ENCODE measurements at regions not wholly inside any gene's neighbourhood (a gene's known extent, or its start where the extent isn't known, plus 50 kb on each side); places are given as distances from the start of the nearest gene placed in this dataset.

GRCh38 chr4:188511431-188511830 is 372.2 kb downstream of the TRIML1 start:
- Histone ChIP-seq H3K4me1 (ENCODE audit: control insufficient read depth in 1 of 2, insufficient read depth in 2 of 2, low read length in 2 of 2) (no peaks in the 10 kb centered on the region), H3K9me3 (ENCODE audit: control insufficient read depth in 1 of 2, insufficient read depth in 1 of 2, low read depth in 1 of 2, low read length in 2 of 2) (no peaks in the 10 kb centered on the region), H3K79me2 (ENCODE audit: insufficient read depth, low read length) (no peaks in the 10 kb centered on the region), H3K4me3 (replicated peaks in 1 of 2; ENCODE audit: low read depth in 1 of 2, low read length in 2 of 2) (no peak overlapping the region), H3K27ac (ENCODE audit: low read depth, low read length) (no peak overlapping the region), H3K36me3 (ENCODE audit: control insufficient read depth in 1 of 2, insufficient read depth in 2 of 2, low read length in 2 of 2) (no peaks in the 10 kb centered on the region), H2AFZ (ENCODE audit: low read depth, low read length, poor library complexity, severe bottlenecking) (no peak overlapping the region), H3K4me2 (ENCODE audit: low read length) (no peak overlapping the region), H3K9ac (ENCODE audit: low read length) (no peak overlapping the region), H3K27me3 (ENCODE audit: insufficient read depth, low read length) (no peaks in the 10 kb centered on the region), H3K9me2 (ENCODE audit: insufficient read depth) (no peaks in the 10 kb centered on the region), H4K20me1 (ENCODE audit: insufficient read depth) (no peaks in the 10 kb centered on the region)
- intact Hi-C loops (cut with micrococcal nuclease) = no loop called here
- no TSS peak for BruUV-seq (replicated peaks)
- ChIA-PET POLR2A (no interaction called here), CTCF (no interaction called here), RAD21 (ENCODE audit: low non-redundant PET in 1 of 2, low total read pairs in 2 of 2, uncharacterized antibody in 2 of 2, unreplicated experiment in 2 of 2) (no interaction called here)
- TF ChIP-seq SIN3A (IDR thresholded peaks at IDR 0.05; ENCODE audit: low read depth) = no peak
- no peak for TF ChIP-seq EZH2 (IDR thresholded peaks at IDR 0.05)
- no peak for TF ChIP-seq YY1 (IDR thresholded peaks at IDR 0.05; ENCODE audit: extremely low read depth, insufficient replicate concordance, low read depth, low read length)
- no peak for TF ChIP-seq ELF1 (IDR thresholded peaks at IDR 0.05; ENCODE audit: borderline replicate concordance, low read depth)
- no peak for TF ChIP-seq FOSL1 (IDR thresholded peaks at IDR 0.05; ENCODE audit: low read depth)
- TF ChIP-seq CBX3 (IDR thresholded peaks at IDR 0.05; ENCODE audit: low read depth) = no peak
- DNase-seq (ENCODE audit: low read depth, low spot score) (no peak), ATAC-seq (no peak)

DNA sequence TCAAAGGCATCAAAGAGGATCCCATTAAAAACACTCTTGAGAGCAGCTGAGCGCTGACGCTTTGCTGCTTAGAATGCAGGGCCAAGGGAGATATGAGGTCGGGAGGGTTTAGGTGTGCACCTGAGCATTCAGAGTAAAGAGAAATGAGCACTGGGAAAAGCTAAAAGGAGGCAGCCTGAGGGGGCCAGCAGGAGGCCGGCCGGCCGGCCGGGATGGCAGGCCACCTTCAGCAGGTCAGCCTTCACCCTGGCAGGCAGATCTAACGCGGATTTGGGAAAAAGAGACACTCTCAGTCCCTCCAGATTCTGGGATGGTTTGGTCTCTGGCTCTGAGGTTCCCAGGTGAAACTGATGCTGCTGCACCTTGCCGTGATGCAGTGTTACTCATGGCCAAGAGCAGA is 393.5 kb downstream of the TRIML1 start:
- DNase-seq (ENCODE audit: low read depth, low spot score) (no peak), ATAC-seq (no peak)
- Histone ChIP-seq H3K4me3 (replicated peaks in 1 of 2; ENCODE audit: low read depth in 1 of 2, low read length in 2 of 2) (no peak overlapping the region), H4K20me1 (ENCODE audit: insufficient read depth) (no peaks in the 10 kb centered on the region), H3K4me2 (ENCODE audit: low read length) (no peak overlapping the region), H2AFZ (ENCODE audit: low read depth, low read length, poor library complexity, severe bottlenecking) (no peak overlapping the region), H3K79me2 (ENCODE audit: insufficient read depth, low read length) (no peaks in the 10 kb centered on the region), H3K9me3 (ENCODE audit: control insufficient read depth in 1 of 2, insufficient read depth in 1 of 2, low read depth in 1 of 2, low read length in 2 of 2) (no peaks in the 10 kb centered on the region), H3K27ac (ENCODE audit: low read depth, low read length) (no peak overlapping the region), H3K4me1 (ENCODE audit: control insufficient read depth in 1 of 2, insufficient read depth in 2 of 2, low read length in 2 of 2) (no peaks in the 10 kb centered on the region), H3K9ac (ENCODE audit: low read length) (no peak overlapping the region), H3K36me3 (ENCODE audit: control insufficient read depth in 1 of 2, insufficient read depth in 2 of 2, low read length in 2 of 2) (no peaks in the 10 kb centered on the region), H3K27me3 (ENCODE audit: insufficient read depth, low read length) (no peaks in the 10 kb centered on the region), H3K9me2 (ENCODE audit: insufficient read depth) (no peaks in the 10 kb centered on the region)
- ChIA-PET RAD21 (ENCODE audit: low non-redundant PET in 1 of 2, low total read pairs in 2 of 2, uncharacterized antibody in 2 of 2, unreplicated experiment in 2 of 2) (no interaction called here), CTCF (no interaction called here), POLR2A (no interaction called here)
- TF ChIP-seq EZH2 (IDR thresholded peaks at IDR 0.05) = no peak
- no peak for TF ChIP-seq YY1 (IDR thresholded peaks at IDR 0.05; ENCODE audit: extremely low read depth, insufficient replicate concordance, low read depth, low read length)
- TF ChIP-seq, protein P1, sequence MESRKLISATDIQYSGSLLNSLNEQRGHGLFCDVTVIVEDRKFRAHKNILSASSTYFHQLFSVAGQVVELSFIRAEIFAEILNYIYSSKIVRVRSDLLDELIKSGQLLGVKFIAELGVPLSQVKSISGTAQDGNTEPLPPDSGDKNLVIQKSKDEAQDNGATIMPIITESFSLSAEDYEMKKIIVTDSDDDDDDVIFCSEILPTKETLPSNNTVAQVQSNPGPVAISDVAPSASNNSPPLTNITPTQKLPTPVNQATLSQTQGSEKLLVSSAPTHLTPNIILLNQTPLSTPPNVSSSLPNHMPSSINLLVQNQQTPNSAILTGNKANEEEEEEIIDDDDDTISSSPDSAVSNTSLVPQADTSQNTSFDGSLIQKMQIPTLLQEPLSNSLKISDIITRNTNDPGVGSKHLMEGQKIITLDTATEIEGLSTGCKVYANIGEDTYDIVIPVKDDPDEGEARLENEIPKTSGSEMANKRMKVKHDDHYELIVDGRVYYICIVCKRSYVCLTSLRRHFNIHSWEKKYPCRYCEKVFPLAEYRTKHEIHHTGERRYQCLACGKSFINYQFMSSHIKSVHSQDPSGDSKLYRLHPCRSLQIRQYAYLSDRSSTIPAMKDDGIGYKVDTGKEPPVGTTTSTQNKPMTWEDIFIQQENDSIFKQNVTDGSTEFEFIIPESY (IDR thresholded peaks at IDR 0.05; ENCODE audit: extremely low read depth, insufficient replicate concordance, low read length) = no peak
- TF ChIP-seq ELF1 (IDR thresholded peaks at IDR 0.05; ENCODE audit: borderline replicate concordance, low read depth) = no peak
- TF ChIP-seq REST (IDR thresholded peaks at IDR 0.05; ENCODE audit: low read depth) = no peak
- TF ChIP-seq ZFX (IDR thresholded peaks at IDR 0.05) = no peak
- BruUV-seq (replicated peaks) = no TSS peak
- intact Hi-C loops (cut with micrococcal nuclease) = no loop called here
